ENCODE measurements at regions not wholly inside any gene's neighbourhood (a gene's known extent, or its start where the extent isn't known, plus 50 kb on each side); places are given as distances from the start of the nearest gene placed in this dataset.
A peak's percentile ranks its signal among the peaks of the same experiment; 100 is the strongest.

GRCh38 chr22:45084400-45084920 is 74.7 kb upstream of the PHF21B start:
- Mint-ChIP-seq H3K27me3 (ENCODE audit: insufficient read depth, low read depth) (peaks cover 17% of the 10 kb centered on the region), H3K4me3 (no peak overlapping the region), H3K27ac (no peak overlapping the region), H3K36me3 (peaks cover 3% of the 10 kb centered on the region), H3K9me3 (peaks cover 4% of the 10 kb centered on the region), H3K4me1 (peaks cover 13% of the 10 kb centered on the region)
- no peak overlapping the region for H3K4me3 ChIP-seq
- H3K9me3 ChIP-seq (ENCODE audit: low read depth): no peaks in the 10 kb centered on the region
- no peak overlapping the region for H2AFZ ChIP-seq (replicated peaks)
- no peaks in the 10 kb centered on the region for H3K36me3 ChIP-seq
- H3F3A ChIP-seq (ENCODE audit: low read depth): peaks cover 11% of the 10 kb centered on the region
- no peak overlapping the region for H3K4me2 ChIP-seq
- H3K4me1 ChIP-seq: peaks cover 7% of the 10 kb centered on the region
- H3K27me3 ChIP-seq: no peaks in the 10 kb centered on the region
- H3K9ac ChIP-seq: no peak overlapping the region
- no peak overlapping the region for H3K27ac ChIP-seq
- no peaks in the 10 kb centered on the region for H3K79me2 ChIP-seq (ENCODE audit: low read depth)
- H4K20me1 ChIP-seq (ENCODE audit: low read depth): no peaks in the 10 kb centered on the region
- TF ChIP-seq EZH2 (IDR thresholded peaks at IDR 0.05): no peak
- no peak for TF ChIP-seq EZH2phosphoT487 (IDR thresholded peaks at IDR 0.05)
- no peak for TF ChIP-seq CTCF (IDR thresholded peaks at IDR 0.05)
- DNase-seq (ENCODE audit: low spot score): no peak

DNA sequence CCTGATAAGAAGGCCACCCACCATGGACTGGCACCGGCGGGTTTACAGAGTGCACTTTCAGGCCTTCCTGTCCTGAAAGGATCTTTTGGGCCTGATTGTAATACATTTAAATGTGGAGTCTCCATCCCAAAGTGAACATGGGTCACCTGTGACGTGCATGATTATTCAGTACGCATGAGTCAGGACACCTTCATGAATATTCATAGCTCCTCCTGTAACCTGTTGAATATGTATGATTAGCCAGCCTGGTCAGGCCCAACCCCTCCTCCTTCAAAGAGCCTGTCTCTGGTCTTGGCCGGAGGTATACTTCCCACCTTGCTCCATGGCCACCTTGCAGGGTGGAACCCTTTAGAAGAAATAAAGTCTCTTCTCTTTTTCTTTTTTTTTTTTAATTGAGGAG is 75.9 kb upstream of the NUP50 start:
- Histone ChIP-seq H3K4me3 (no peak overlapping the region), H3F3A (ENCODE audit: low read depth) (peaks cover 11% of the 10 kb centered on the region), H2AFZ (replicated peaks) (no peak overlapping the region), H3K79me2 (ENCODE audit: low read depth) (no peaks in the 10 kb centered on the region), H3K27ac (no peak overlapping the region), H3K9ac (no peak overlapping the region), H4K20me1 (ENCODE audit: low read depth) (no peaks in the 10 kb centered on the region), H3K36me3 (no peaks in the 10 kb centered on the region), H3K4me2 (no peak overlapping the region), H3K27me3 (no peaks in the 10 kb centered on the region), H3K9me3 (ENCODE audit: low read depth) (no peaks in the 10 kb centered on the region), H3K4me1 (no peaks in the 10 kb centered on the region)
- no peak for DNase-seq (ENCODE audit: low spot score)
- TF ChIP-seq EZH2phosphoT487 (IDR thresholded peaks at IDR 0.05) (no peak), CTCF (IDR thresholded peaks at IDR 0.05) (no peak), EZH2 (IDR thresholded peaks at IDR 0.05) (no peak)
- Mint-ChIP-seq H3K4me3 (peak overlapping the region; percentile 44), H3K36me3 (no peaks in the 10 kb centered on the region), H3K27ac (no peak overlapping the region), H3K27me3 (ENCODE audit: insufficient read depth, low read depth) (peaks cover 7% of the 10 kb centered on the region), H3K4me1 (peaks cover 5% of the 10 kb centered on the region), H3K9me3 (no peaks in the 10 kb centered on the region)

- Histone ChIP-seq H3K9me3 (ENCODE audit: low read depth) (no peaks in the 10 kb centered on the region), H3K4me1 (no peaks in the 10 kb centered on the region), H3K27me3 (no peaks in the 10 kb centered on the region), H3K9ac (no peak overlapping the region), H3K4me2 (no peak overlapping the region), H3K36me3 (no peaks in the 10 kb centered on the region), H3K27ac (no peak overlapping the region), H4K20me1 (ENCODE audit: low read depth) (no peaks in the 10 kb centered on the region), H3K4me3 (no peak overlapping the region), H3F3A (ENCODE audit: low read depth) (peaks cover 11% of the 10 kb centered on the region), H3K79me2 (ENCODE audit: low read depth) (no peaks in the 10 kb centered on the region), H2AFZ (replicated peaks) (no peak overlapping the region)
- no peak overlapping the region for H3K4me3 Mint-ChIP-seq
- H3K4me1 Mint-ChIP-seq: peaks cover 5% of the 10 kb centered on the region
- H3K36me3 Mint-ChIP-seq: no peaks in the 10 kb centered on the region
- TF ChIP-seq EZH2phosphoT487 (IDR thresholded peaks at IDR 0.05) (no peak), CTCF (IDR thresholded peaks at IDR 0.05) (no peak), EZH2 (IDR thresholded peaks at IDR 0.05) (no peak)
- no peak for DNase-seq (ENCODE audit: low spot score)
- peaks cover 6% of the 10 kb centered on the region for H3K27me3 Mint-ChIP-seq (ENCODE audit: insufficient read depth, low read depth)
- no peak overlapping the region for H3K27ac Mint-ChIP-seq
- no peaks in the 10 kb centered on the region for H3K9me3 Mint-ChIP-seq
Measured at GRCh38 chr22:45088576-45088975, 75.1 kb upstream of the NUP50 start.
